ENCODE measurements at regions not wholly inside any gene's neighbourhood (a gene's known extent, or its start where the extent isn't known, plus 50 kb on each side); places are given as distances from the start of the nearest gene placed in this dataset.

- intact Hi-C loops (cut with micrococcal nuclease), result loop anchor here (5.0 kb wide), 1 partner anchor 145 kb away; no protein-coding TSS in a partner anchor
- DNase-seq (no peak), ATAC-seq (peak; percentile 32)
Measured at GRCh38 chr13:34076943-34077703, 259.2 kb downstream of the RFC3 start.

GRCh38 chr13:34078334-34078999 is 260.5 kb downstream of the RFC3 start:
- DNase-seq (no peak), ATAC-seq (no peak)
- intact Hi-C loops (cut with micrococcal nuclease), result loop anchor here (5.0 kb wide), 1 partner anchor 146 kb away; no protein-coding TSS in a partner anchor

GRCh38 chr13:34085204-34085603 is 267.3 kb downstream of the RFC3 start:
- DNase-seq (no peak), ATAC-seq (no peak)
- intact Hi-C loops (cut with micrococcal nuclease), result loop anchor here (10.0 kb wide), 1 partner anchor 280 kb away; no protein-coding TSS in a partner anchor

GRCh38 chr13:34086281-34086680 is 268.3 kb downstream of the RFC3 start:
- no peak for DNase-seq
- intact Hi-C loops (cut with micrococcal nuclease), result loop anchor here (10.0 kb wide), 1 partner anchor 281 kb away; no protein-coding TSS in a partner anchor
- ATAC-seq, result no peak

GRCh38 chr13:34087791-34088190 is 269.8 kb downstream of the RFC3 start:
- DNase-seq (no peak), ATAC-seq (no peak)
- intact Hi-C loops (cut with micrococcal nuclease), result loop anchor here (10.0 kb wide), 1 partner anchor 283 kb away; no protein-coding TSS in a partner anchor

- intact Hi-C loops (cut with micrococcal nuclease), result no loop called here
- no peak for DNase-seq
- no peak for ATAC-seq
Measured at GRCh38 chr13:34103854-34104253, 285.9 kb downstream of the RFC3 start.

- ATAC-seq (no peak), DNase-seq (no peak)
- intact Hi-C loops (cut with micrococcal nuclease), result no loop called here
Measured at GRCh38 chr13:34104853-34105252, 286.9 kb downstream of the RFC3 start.

- intact Hi-C loops (cut with micrococcal nuclease), result no loop called here
- ATAC-seq (no peak), DNase-seq (no peak)
Measured at GRCh38 chr13:34107806-34108205, 289.9 kb downstream of the RFC3 start.

GRCh38 chr13:34108410-34108809 is 290.5 kb downstream of the RFC3 start:
- intact Hi-C loops (cut with micrococcal nuclease), result no loop called here
- ATAC-seq, result no peak

GRCh38 chr13:34114581-34114980 is 296.6 kb downstream of the RFC3 start:
- DNase-seq (no peak), ATAC-seq (no peak)
- intact Hi-C loops (cut with micrococcal nuclease), result no loop called here

More at GRCh38 chr13:34108410-34108809, 290.5 kb downstream of the RFC3 start:
- no peak for DNase-seq

GRCh38 chr13:34116651-34117050 is 298.7 kb downstream of the RFC3 start:
- no peak for DNase-seq
- no peak for ATAC-seq
- intact Hi-C loops (cut with micrococcal nuclease), result no loop called here

GRCh38 chr13:34124666-34125306 is 306.8 kb downstream of the RFC3 start:
- intact Hi-C loops (cut with micrococcal nuclease), result no loop called here
- ATAC-seq (no peak), DNase-seq (no peak)

- ATAC-seq (no peak), DNase-seq (no peak)
- intact Hi-C loops (cut with micrococcal nuclease), result no loop called here
Measured at GRCh38 chr13:34127523-34127922, 309.6 kb downstream of the RFC3 start.

- DNase-seq, result no peak
- ATAC-seq, result no peak
- intact Hi-C loops (cut with micrococcal nuclease), result no loop called here
Measured at GRCh38 chr13:34128661-34129060, 310.7 kb downstream of the RFC3 start.

GRCh38 chr13:34129436-34129835 is 311.5 kb downstream of the RFC3 start:
- DNase-seq (no peak), ATAC-seq (no peak)
- intact Hi-C loops (cut with micrococcal nuclease), result no loop called here

GRCh38 chr13:34137200-34137599 is 319.3 kb downstream of the RFC3 start:
- DNase-seq (no peak), ATAC-seq (peak; percentile 66)
- intact Hi-C loops (cut with micrococcal nuclease), result no loop called here

- intact Hi-C loops (cut with micrococcal nuclease), result no loop called here
- ATAC-seq (no peak), DNase-seq (no peak)
Measured at GRCh38 chr13:34139660-34140227, 321.8 kb downstream of the RFC3 start.

- ATAC-seq, result no peak
- intact Hi-C loops (cut with micrococcal nuclease), result no loop called here
- DNase-seq, result no peak
Measured at GRCh38 chr13:34143637-34144036, 325.7 kb downstream of the RFC3 start.

- ATAC-seq (no peak), DNase-seq (no peak)
- intact Hi-C loops (cut with micrococcal nuclease), result no loop called here
Measured at GRCh38 chr13:34144142-34144541, 326.2 kb downstream of the RFC3 start.

- ATAC-seq (no peak), DNase-seq (no peak)
- intact Hi-C loops (cut with micrococcal nuclease), result no loop called here
Measured at GRCh38 chr13:34145061-34145460, 327.1 kb downstream of the RFC3 start.
